IMR-90 (cell line): ENCODE measurements at regions not wholly inside any gene's neighbourhood (a gene's known extent, or its start where the extent isn't known, plus 50 kb on each side); places are given as distances from the start of the nearest gene placed in this dataset.

Source experiments
- ATAC-seq: fragments of 200-7000 bp; cut with Tn5 transposase; 2 replicates; pipeline ENCODE4 v1.9.1; 2020; ENCODE audit warnings: low read depth, mild to moderate bottlenecking, moderate library complexity
- BruUV-seq: library from RNA; stranded (reverse); fragments of 400-500 nt; replicated peaks from 2 replicates; lab custom pipeline; 2021; lab: Mats Ljungman, UMichigan
- CTCF ChIA-PET: fragments of 300-600 bp; formaldehyde crosslinking; extraction: SDS; loops from one replicate; lab custom pipeline; 2021; ENCODE audit warnings: antibody characterized with exemption; lab: Yijun Ruan, JAX
- POLR2A ChIA-PET: fragments of 300-600 bp; sonication (Branson Sonifier 250); formaldehyde crosslinking; loops from one replicate; lab custom pipeline; 2022; ENCODE audit warnings: antibody characterized with exemption; ENCODE audit not compliant: unreplicated experiment; lab: Charles Lee
- DNase-seq: peaks from one replicate; pipeline ENCODE4 v3.0.0; 2013
- H2AFZ ChIP-seq: replicated peaks from 2 replicates; pipeline ENCODE3; 2013; ENCODE audit warnings: low read length, mild to moderate bottlenecking; ENCODE audit not compliant: poor library complexity
- H2AK5ac ChIP-seq: 2 replicates; pipeline ENCODE4 v1.6.1; 2013; ENCODE audit warnings: low read depth, low read length, inconsistent platforms
- H2AK9ac ChIP-seq: replicated peaks from 2 replicates; pipeline ENCODE3; 2013; ENCODE audit warnings: mild to moderate bottlenecking, low read depth, low read length, moderate library complexity; ENCODE audit not compliant: poor library complexity
- H2BK120ac ChIP-seq: 2 replicates; pipeline ENCODE4 v1.6.1; 2013; ENCODE audit warnings: low read depth, low read length, inconsistent platforms
- H2BK15ac ChIP-seq: 3 replicates; pipeline ENCODE4 v1.6.1; 2013; ENCODE audit warnings: low read depth, low read length, inconsistent platforms
- H2BK20ac ChIP-seq: 2 replicates; pipeline ENCODE4 v1.6.1; 2013; ENCODE audit warnings: low read depth, mild to moderate bottlenecking, inconsistent platforms, low read length, moderate library complexity
- H2BK5ac ChIP-seq: 2 replicates; pipeline ENCODE4 v1.6.1; 2013; ENCODE audit warnings: mild to moderate bottlenecking, low read depth, low read length, inconsistent platforms; ENCODE audit not compliant: poor library complexity, severe bottlenecking
- H3K14ac ChIP-seq: replicated peaks from 2 replicates; pipeline ENCODE4 v1.6.1; 2013; ENCODE audit warnings: low read depth, low read length, inconsistent platforms
- H3K18ac ChIP-seq: 2 replicates; pipeline ENCODE4 v1.6.1; 2013; ENCODE audit warnings: low read depth, low read length, control low read depth
- H3K23ac ChIP-seq: 2 replicates; pipeline ENCODE4 v1.6.1; 2013; ENCODE audit warnings: low read depth, low read length, inconsistent platforms
- H3K27ac ChIP-seq: 2 replicates; pipeline ENCODE4 v1.5.1; 2013; ENCODE audit warnings: mild to moderate bottlenecking, control low read depth, low read length; ENCODE audit not compliant: insufficient read depth
- H3K27me3 ChIP-seq: 2 replicates; pipeline ENCODE4 v1.6.1; 2013; ENCODE audit warnings: low read length; ENCODE audit not compliant: control insufficient read depth, insufficient read depth
- H3K36me3 ChIP-seq: 2 replicates; pipeline ENCODE4 v1.6.1; 2013; ENCODE audit warnings: low read length, mixed read lengths; ENCODE audit not compliant: control insufficient read depth, insufficient read depth
- H3K4ac ChIP-seq: 2 replicates; pipeline ENCODE4 v1.6.1; 2013; ENCODE audit warnings: low read depth, low read length, inconsistent platforms
- H3K4me1 ChIP-seq: 2 replicates; pipeline ENCODE4 v1.6.1; 2013; ENCODE audit warnings: low read length, mixed read lengths; ENCODE audit not compliant: control insufficient read depth, insufficient read depth
- H3K4me2 ChIP-seq: 2 replicates; pipeline ENCODE4 v1.6.1; 2013; ENCODE audit warnings: low read depth, mild to moderate bottlenecking, control low read depth, low read length, moderate library complexity
- H3K4me3 ChIP-seq: 2 replicates; pipeline ENCODE4 v1.5.1; 2013; ENCODE audit warnings: low read depth, mild to moderate bottlenecking, control low read depth, low read length, moderate library complexity; ENCODE audit not compliant: insufficient read depth
- H3K56ac ChIP-seq: 2 replicates; pipeline ENCODE4 v1.6.1; 2013; ENCODE audit warnings: low read length, inconsistent platforms; ENCODE audit not compliant: insufficient read depth; ENCODE audit errors: extremely low read depth
- H3K79me1 ChIP-seq, 2 experiments: 2 replicates each; pipeline ENCODE4 v1.6.1; 2013; ENCODE audit warnings: low read length in 2 of 2, inconsistent platforms in 1 of 2, low read depth in 1 of 2
- H3K9ac ChIP-seq: 2 replicates; pipeline ENCODE4 v1.6.1; 2013; ENCODE audit warnings: low read depth, low read length, control low read depth
- H3K9me1 ChIP-seq: 2 replicates; pipeline ENCODE4 v1.6.1; 2013; ENCODE audit warnings: low read length, inconsistent platforms; ENCODE audit not compliant: insufficient read depth
- H3K9me3 ChIP-seq: 2 replicates; pipeline ENCODE4 v1.6.1; 2013; ENCODE audit warnings: low read length; ENCODE audit not compliant: control insufficient read depth, insufficient read depth
- H4K20me1 ChIP-seq: 2 replicates; pipeline ENCODE4 v1.6.1; 2013; ENCODE audit warnings: low read length, inconsistent platforms; ENCODE audit not compliant: insufficient read depth
- H4K5ac ChIP-seq: 2 replicates; pipeline ENCODE4 v1.6.1; 2013; ENCODE audit warnings: mild to moderate bottlenecking, low read depth, low read length, control low read depth
- H4K8ac ChIP-seq, 2 experiments: 2 replicates each; pipeline ENCODE4 v1.6.1; 2013; ENCODE audit warnings: low read depth in 2 of 2, low read length in 2 of 2, control low read depth in 1 of 2, inconsistent platforms in 1 of 2
- H4K91ac ChIP-seq: 2 replicates; pipeline ENCODE4 v1.6.1; 2013; ENCODE audit warnings: low read depth, low read length, inconsistent platforms; ENCODE audit not compliant: insufficient read depth
- BHLHE40 ChIP-seq: fragments of 150-350 bp; IDR thresholded peaks from 2 replicates; pipeline ENCODE4 v1.6.1; 2016; ENCODE audit warnings: mild to moderate bottlenecking, low read depth, low read length
- CEBPB ChIP-seq: IDR thresholded peaks from 2 replicates; pipeline ENCODE4 v1.6.1; 2012; ENCODE audit warnings: low read depth, low read length, improper control_type of control experiment
- CHD1 ChIP-seq: IDR thresholded peaks from 2 replicates; pipeline ENCODE4 v1.6.1; 2012; ENCODE audit warnings: low read depth, low read length, improper control_type of control experiment
- ELK1 ChIP-seq: fragments of 150-350 bp; IDR thresholded peaks from 2 replicates; pipeline ENCODE4 v1.6.1; 2016; ENCODE audit warnings: low read depth, mild to moderate bottlenecking, low read length, moderate library complexity, borderline replicate concordance
- FOS ChIP-seq: fragments of 150-350 bp; IDR thresholded peaks from 2 replicates; pipeline ENCODE4 v1.6.1; 2016; ENCODE audit warnings: low read depth, low read length
- MAFK ChIP-seq: IDR thresholded peaks from 2 replicates; pipeline ENCODE4 v1.6.1; 2012; ENCODE audit warnings: low read depth, low read length, improper control_type of control experiment
- MAZ ChIP-seq: IDR thresholded peaks from 2 replicates; pipeline ENCODE4 v1.6.1; 2012; ENCODE audit warnings: low read depth, mild to moderate bottlenecking, low read length, improper control_type of control experiment, moderate library complexity, borderline replicate concordance
- MXI1 ChIP-seq: IDR thresholded peaks from 2 replicates; pipeline ENCODE4 v1.6.1; 2012; ENCODE audit warnings: low read depth, mild to moderate bottlenecking, low read length, moderate library complexity, borderline replicate concordance
- NFE2L2 ChIP-seq: fragments of 150-350 bp; IDR thresholded peaks from 2 replicates; pipeline ENCODE4 v1.6.1; 2016; ENCODE audit warnings: low read depth, mild to moderate bottlenecking, low read length
- POLR2A ChIP-seq: IDR thresholded peaks from 2 replicates; pipeline ENCODE4 v1.6.1; 2012; ENCODE audit warnings: mild to moderate bottlenecking, low read depth, low read length
- RAD21 ChIP-seq: IDR thresholded peaks from 2 replicates; pipeline ENCODE4 v1.6.1; 2012; ENCODE audit warnings: low read length, improper control_type of control experiment
- RCOR1 ChIP-seq: IDR thresholded peaks from 2 replicates; pipeline ENCODE4 v1.6.1; 2012; ENCODE audit warnings: mild to moderate bottlenecking, low read length, improper control_type of control experiment; ENCODE audit not compliant: insufficient replicate concordance
- RFX5 ChIP-seq: IDR thresholded peaks from 2 replicates; pipeline ENCODE4 v1.8.0; 2012; ENCODE audit warnings: low read depth, mild to moderate bottlenecking, low read length, moderate library complexity
- SMC3 ChIP-seq: fragments of 150-350 bp; IDR thresholded peaks from 2 replicates; pipeline ENCODE4 v1.6.1; 2016; ENCODE audit warnings: low read depth, mild to moderate bottlenecking, antibody characterized with exemption, low read length, moderate library complexity
- WGBS, 2 experiments: methylation state at CpG; one replicate each; pipeline versions ENCODE4 v1.1.5 to v1.1.7; 2013; ENCODE audit warnings: missing lambda C conversion rate in 2 of 2; ENCODE audit not compliant: insufficient read length in 1 of 2; ENCODE audit errors: extremely low coverage in 2 of 2; 5-methylcytosine and 5-hydroxymethylcytosine counted together
- dilution Hi-C: fragments of 300-500 bp; cut with HindIII; formaldehyde crosslinking; loops from one replicate; pipeline ENCODE4 v1.14.3; 2018; ENCODE audit warnings: low sequenced_read_pairs; ENCODE audit not compliant: unreplicated experiment
- in situ Hi-C: fragments of 300-500 bp; cut with MboI; formaldehyde crosslinking; loops from 3 replicates; pipeline ENCODE4 v1.14.3; 2019; ENCODE audit warnings: low sequenced_read_pairs, inconsistent platforms, mixed read lengths
- intact Hi-C: fragments of 100-400 bp; cut with micrococcal nuclease; formaldehyde crosslinking; loops from 2 replicates; pipeline ENCODE4 v1.10.0; 2022
- TF ChIP-seq, protein P1 (sequence below): fragments of 150-350 bp; IDR thresholded peaks from 2 replicates; pipeline ENCODE4 v1.6.1; 2017; ENCODE audit warnings: mild to moderate bottlenecking, antibody characterized with exemption, low read length, low read depth
- TF ChIP-seq, protein P2 (sequence below): conservative IDR thresholded peaks from 2 replicates; pipeline ENCODE4 v1.5.1; 2012; ENCODE audit warnings: mild to moderate bottlenecking, low read depth, low read length, improper control_type of control experiment

DNA sequence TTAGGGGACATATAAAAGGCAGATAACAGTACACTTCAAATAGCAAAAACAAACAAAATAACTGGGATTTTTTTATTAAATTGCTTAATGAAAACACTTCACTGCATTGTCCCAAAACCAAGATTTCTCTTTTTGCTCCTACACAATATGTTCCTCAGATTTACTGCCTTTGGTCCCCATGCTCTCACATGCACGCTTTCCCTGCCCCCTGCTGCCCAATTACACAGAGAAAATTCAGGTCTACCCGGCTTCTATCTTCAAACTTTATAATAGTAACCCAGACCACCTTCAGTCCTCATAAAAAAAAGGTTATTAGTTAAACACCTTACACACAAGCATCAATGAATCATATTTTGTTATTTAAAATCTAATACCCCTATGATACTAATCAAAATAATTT lies 673.8 kb upstream of the HS3ST5 start:
- Histone ChIP-seq H3K36me3 (no peaks in the 10 kb centered on the region), H3K27ac (no peak overlapping the region), H4K8ac (no peak overlapping the region), H3K4me3 (no peak overlapping the region), H2BK120ac (no peak overlapping the region), H2BK20ac (no peak overlapping the region), H2AK5ac (no peak overlapping the region), H3K23ac (no peak overlapping the region), H3K18ac (no peak overlapping the region), H3K14ac (no peak overlapping the region), H2AK9ac (no peak overlapping the region), H2AFZ (no peak overlapping the region), H3K9ac (no peak overlapping the region), H4K20me1 (no peaks in the 10 kb centered on the region), H3K4ac (no peak overlapping the region), H2BK5ac (no peak overlapping the region), H3K79me1 (no peaks in the 10 kb centered on the region), H4K91ac (no peak overlapping the region), H3K56ac (no peak overlapping the region), H3K4me2 (no peak overlapping the region), H3K9me3 (peaks cover 2% of the 10 kb centered on the region), H3K27me3 (no peaks in the 10 kb centered on the region), H2BK15ac (no peak overlapping the region), H3K9me1 (no peaks in the 10 kb centered on the region), H3K4me1 (no peaks in the 10 kb centered on the region), H4K5ac (no peak overlapping the region)
- dilution Hi-C loops (no loop called here), intact Hi-C loops (no loop called here), in situ Hi-C loops (no loop called here)
- POLR2A ChIA-PET, result no interaction called here
- ATAC-seq (no peak), DNase-seq (no peak)
- TF ChIP-seq, protein P1, sequence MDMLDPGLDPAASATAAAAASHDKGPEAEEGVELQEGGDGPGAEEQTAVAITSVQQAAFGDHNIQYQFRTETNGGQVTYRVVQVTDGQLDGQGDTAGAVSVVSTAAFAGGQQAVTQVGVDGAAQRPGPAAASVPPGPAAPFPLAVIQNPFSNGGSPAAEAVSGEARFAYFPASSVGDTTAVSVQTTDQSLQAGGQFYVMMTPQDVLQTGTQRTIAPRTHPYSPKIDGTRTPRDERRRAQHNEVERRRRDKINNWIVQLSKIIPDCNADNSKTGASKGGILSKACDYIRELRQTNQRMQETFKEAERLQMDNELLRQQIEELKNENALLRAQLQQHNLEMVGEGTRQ, result no peak
- TF ChIP-seq RAD21 (no peak), POLR2A (no peak), SMC3 (no peak), CHD1 (no peak), CEBPB (no peak), FOS (no peak), MAFK (no peak), MXI1 (no peak), BHLHE40 (no peak), NFE2L2 (no peak), RFX5 (no peak), RCOR1 (no peak), MAZ (no peak), ELK1 (no peak)
- TF ChIP-seq, protein P2, sequence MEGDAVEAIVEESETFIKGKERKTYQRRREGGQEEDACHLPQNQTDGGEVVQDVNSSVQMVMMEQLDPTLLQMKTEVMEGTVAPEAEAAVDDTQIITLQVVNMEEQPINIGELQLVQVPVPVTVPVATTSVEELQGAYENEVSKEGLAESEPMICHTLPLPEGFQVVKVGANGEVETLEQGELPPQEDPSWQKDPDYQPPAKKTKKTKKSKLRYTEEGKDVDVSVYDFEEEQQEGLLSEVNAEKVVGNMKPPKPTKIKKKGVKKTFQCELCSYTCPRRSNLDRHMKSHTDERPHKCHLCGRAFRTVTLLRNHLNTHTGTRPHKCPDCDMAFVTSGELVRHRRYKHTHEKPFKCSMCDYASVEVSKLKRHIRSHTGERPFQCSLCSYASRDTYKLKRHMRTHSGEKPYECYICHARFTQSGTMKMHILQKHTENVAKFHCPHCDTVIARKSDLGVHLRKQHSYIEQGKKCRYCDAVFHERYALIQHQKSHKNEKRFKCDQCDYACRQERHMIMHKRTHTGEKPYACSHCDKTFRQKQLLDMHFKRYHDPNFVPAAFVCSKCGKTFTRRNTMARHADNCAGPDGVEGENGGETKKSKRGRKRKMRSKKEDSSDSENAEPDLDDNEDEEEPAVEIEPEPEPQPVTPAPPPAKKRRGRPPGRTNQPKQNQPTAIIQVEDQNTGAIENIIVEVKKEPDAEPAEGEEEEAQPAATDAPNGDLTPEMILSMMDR, result no peak
- WGBS, 2 experiments, result 0% methylated on average over 1 of the region's 2 CpGs; no CpG with 5 or more reads in 1 of the 2 experiments
- CTCF ChIA-PET, result no interaction called here
- no TSS peak for BruUV-seq
